Testis (tissue), 2 donors: ENCODE measurements at regions not wholly inside any gene's neighbourhood (a gene's known extent, or its start where the extent isn't known, plus 50 kb on each side); places are given as distances from the start of the nearest gene placed in this dataset.

Source experiments
- DNase-seq: peaks from one replicate; pipeline ENCODE4 v3.0.0-alpha.2; 2019
- H3K27ac ChIP-seq, 2 donors: fragments of 200-600 bp; sonication (generic); one replicate each; pipeline ENCODE4 v1.5.1; 2019
- H3K27me3 ChIP-seq: fragments of 200-600 bp; sonication (generic); one replicate; pipeline ENCODE4 v1.5.1; 2019
- H3K36me3 ChIP-seq: fragments of 200-600 bp; sonication (generic); one replicate; pipeline ENCODE4 v1.5.1; 2017; ENCODE audit warnings: low read depth; ENCODE audit errors: missing control alignments
- H3K4me1 ChIP-seq: fragments of 200-600 bp; sonication (generic); one replicate; pipeline ENCODE4 v1.5.1; 2019
- H3K4me3 ChIP-seq, 2 donors: fragments of 200-600 bp; sonication (generic); one replicate each; pipeline ENCODE4 v1.5.1; 2017 to 2019
- H3K9me3 ChIP-seq: fragments of 200-600 bp; sonication (generic); one replicate; pipeline ENCODE4 v1.5.1; 2017
- CTCF ChIP-seq, 3 experiments: fragments of 450-650 bp in 2 of 3; fragments of 200-600 bp in 1 of 3; sonication (generic) in 1 of 3; IDR thresholded peaks; one replicate each; pipeline ENCODE4 v1.5.1; 2016 to 2019; ENCODE audit warnings: antibody characterized with exemption in 3 of 3, mild to moderate bottlenecking in 2 of 3, moderate library complexity in 1 of 3
- POLR2A ChIP-seq: fragments of 450-650 bp; IDR thresholded peaks from one replicate; pipeline ENCODE4 v1.6.1; 2017; ENCODE audit warnings: antibody characterized with exemption, mild to moderate bottlenecking, moderate library complexity
- WGBS, 2 donors: methylation state at CpG; one replicate each; pipeline ENCODE4 v1.1.5; 2018; 5-methylcytosine and 5-hydroxymethylcytosine counted together
- intact Hi-C: fragments of 100-400 bp; cut with DNase I; formaldehyde crosslinking; loops from one replicate; pipeline ENCODE4 v1.15.1; 2023; ENCODE audit warnings: low total_unique reads

- Histone ChIP-seq H3K36me3 (no peaks in the 10 kb centered on the region), H3K4me1 (no peaks in the 10 kb centered on the region), H3K4me3 (no peak overlapping the region), H3K27me3 (no peaks in the 10 kb centered on the region), H3K9me3 (no peaks in the 10 kb centered on the region), H3K27ac (no peak overlapping the region)
- intact Hi-C loops = no loop called here
- no peak for DNase-seq
- no peak for TF ChIP-seq POLR2A
- no peak for TF ChIP-seq CTCF (IDR thresholded peaks at IDR 0.05)
Observed at GRCh38 chr18:65145312-65145711, 605.5 kb upstream of the CDH7 start.

- Histone ChIP-seq H3K27me3 (no peaks in the 10 kb centered on the region), H3K9me3 (no peaks in the 10 kb centered on the region), H3K4me1 (no peaks in the 10 kb centered on the region), H3K4me3 (no peak overlapping the region), H3K27ac (no peak overlapping the region), H3K36me3 (no peaks in the 10 kb centered on the region)
- WGBS, 2 donors = 94 to 95% methylated on average over 1 of the region's 1 CpG
- no peak for DNase-seq
- TF ChIP-seq CTCF (IDR thresholded peaks at IDR 0.05) (no peak), POLR2A (no peak)
- intact Hi-C loops = no loop called here
Observed at GRCh38 chr18:65133610-65134009, 617.2 kb upstream of the CDH7 start.

- Histone ChIP-seq H3K4me1 (no peaks in the 10 kb centered on the region), H3K27ac (no peak overlapping the region), H3K9me3 (no peaks in the 10 kb centered on the region), H3K36me3 (no peaks in the 10 kb centered on the region), H3K4me3 (no peak overlapping the region), H3K27me3 (no peaks in the 10 kb centered on the region)
- WGBS, 2 donors = 35 to 52% methylated on average over 3 of the region's 3 CpGs
- DNase-seq = no peak
- TF ChIP-seq POLR2A = no peak
- no peak for TF ChIP-seq CTCF (IDR thresholded peaks at IDR 0.05)
- intact Hi-C loops = no loop called here
Observed at GRCh38 chr18:65124633-65125032, 626.2 kb upstream of the CDH7 start.

- Histone ChIP-seq H3K9me3 (no peaks in the 10 kb centered on the region), H3K36me3 (no peaks in the 10 kb centered on the region), H3K4me1 (no peaks in the 10 kb centered on the region), H3K27me3 (no peaks in the 10 kb centered on the region), H3K4me3 (no peak overlapping the region), H3K27ac (no peak overlapping the region)
- no peak for DNase-seq
- TF ChIP-seq CTCF (IDR thresholded peaks at IDR 0.05) (no peak), POLR2A (no peak)
- intact Hi-C loops = no loop called here
Observed at GRCh38 chr18:65103864-65104263, 646.9 kb upstream of the CDH7 start.

- Histone ChIP-seq H3K4me1 (no peaks in the 10 kb centered on the region), H3K4me3 (no peak overlapping the region), H3K27me3 (no peaks in the 10 kb centered on the region), H3K36me3 (no peaks in the 10 kb centered on the region), H3K27ac (no peak overlapping the region), H3K9me3 (no peaks in the 10 kb centered on the region)
- no peak for DNase-seq
- 35 to 74% methylated on average over 4 of the region's 4 CpGs for WGBS, 2 donors
- TF ChIP-seq CTCF (IDR thresholded peaks at IDR 0.05) (no peak), POLR2A (no peak)
- intact Hi-C loops = no loop called here
Observed at GRCh38 chr18:65093346-65093745, 657.5 kb upstream of the CDH7 start.
